ENCODE measurements at regions not wholly inside any gene's neighbourhood (a gene's known extent, or its start where the extent isn't known, plus 50 kb on each side); places are given as distances from the start of the nearest gene placed in this dataset.

DNA sequence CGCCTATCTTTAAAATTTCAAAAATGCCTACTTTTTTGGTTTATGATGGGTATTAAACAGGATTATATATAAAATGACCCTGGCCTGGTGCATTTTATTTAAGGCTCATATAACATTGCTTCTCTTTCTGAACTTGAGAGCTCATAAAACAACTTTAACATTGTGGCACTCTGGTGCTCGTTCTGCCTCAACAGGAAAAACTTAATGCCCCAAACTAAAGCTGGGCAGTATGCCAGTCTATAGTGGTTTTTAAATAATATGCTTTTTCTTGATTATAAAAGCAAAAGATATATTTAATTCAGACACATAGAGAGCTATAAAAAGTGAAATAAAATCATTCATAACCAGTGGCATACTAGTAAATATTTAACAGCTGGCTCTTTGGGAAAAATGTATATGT lies 269.3 kb upstream of the GULP1 start:
- Histone ChIP-seq H3K36me3 (no peaks in the 10 kb centered on the region), H3K27ac (no peak overlapping the region), H3K9me3 (peaks cover 0 to 4% (median 0%) of the 10 kb centered on the region in 12 donors), H3K4me1 (no peaks in the 10 kb centered on the region), H3K27me3 (no peaks in the 10 kb centered on the region), H3K4me3 (no peak overlapping the region)
- intact Hi-C loops (cut with DNase I) = no loop called here
- DNase-seq = no peak
- WGBS, 4 donors = 78 to 86% (median 82%) methylated on average over 2 of the region's 2 CpGs
- ATAC-seq = no peak
- no peak for TF ChIP-seq POLR2A (IDR thresholded peaks at IDR 0.05)
- TF ChIP-seq, protein P1, sequence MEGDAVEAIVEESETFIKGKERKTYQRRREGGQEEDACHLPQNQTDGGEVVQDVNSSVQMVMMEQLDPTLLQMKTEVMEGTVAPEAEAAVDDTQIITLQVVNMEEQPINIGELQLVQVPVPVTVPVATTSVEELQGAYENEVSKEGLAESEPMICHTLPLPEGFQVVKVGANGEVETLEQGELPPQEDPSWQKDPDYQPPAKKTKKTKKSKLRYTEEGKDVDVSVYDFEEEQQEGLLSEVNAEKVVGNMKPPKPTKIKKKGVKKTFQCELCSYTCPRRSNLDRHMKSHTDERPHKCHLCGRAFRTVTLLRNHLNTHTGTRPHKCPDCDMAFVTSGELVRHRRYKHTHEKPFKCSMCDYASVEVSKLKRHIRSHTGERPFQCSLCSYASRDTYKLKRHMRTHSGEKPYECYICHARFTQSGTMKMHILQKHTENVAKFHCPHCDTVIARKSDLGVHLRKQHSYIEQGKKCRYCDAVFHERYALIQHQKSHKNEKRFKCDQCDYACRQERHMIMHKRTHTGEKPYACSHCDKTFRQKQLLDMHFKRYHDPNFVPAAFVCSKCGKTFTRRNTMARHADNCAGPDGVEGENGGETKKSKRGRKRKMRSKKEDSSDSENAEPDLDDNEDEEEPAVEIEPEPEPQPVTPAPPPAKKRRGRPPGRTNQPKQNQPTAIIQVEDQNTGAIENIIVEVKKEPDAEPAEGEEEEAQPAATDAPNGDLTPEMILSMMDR (IDR thresholded peaks at IDR 0.05) = no peak

GRCh38 chr2:188023035-188023434 lies 268.6 kb upstream of the GULP1 start:
- TF ChIP-seq, protein P1 (IDR thresholded peaks at IDR 0.05) = no peak
- no peak for TF ChIP-seq POLR2A (IDR thresholded peaks at IDR 0.05)
- Histone ChIP-seq H3K27ac (no peak overlapping the region), H3K4me3 (no peak overlapping the region), H3K27me3 (no peaks in the 10 kb centered on the region), H3K4me1 (no peaks in the 10 kb centered on the region), H3K9me3 (peaks cover 0 to 4% (median 0%) of the 10 kb centered on the region in 12 donors), H3K36me3 (no peaks in the 10 kb centered on the region)
- ATAC-seq (no peak), DNase-seq (no peak)
- intact Hi-C loops (cut with DNase I) = no loop called here
- 52 to 74% (median 61%) methylated on average over 1 of the region's 1 CpG for WGBS, 4 donors

DNA sequence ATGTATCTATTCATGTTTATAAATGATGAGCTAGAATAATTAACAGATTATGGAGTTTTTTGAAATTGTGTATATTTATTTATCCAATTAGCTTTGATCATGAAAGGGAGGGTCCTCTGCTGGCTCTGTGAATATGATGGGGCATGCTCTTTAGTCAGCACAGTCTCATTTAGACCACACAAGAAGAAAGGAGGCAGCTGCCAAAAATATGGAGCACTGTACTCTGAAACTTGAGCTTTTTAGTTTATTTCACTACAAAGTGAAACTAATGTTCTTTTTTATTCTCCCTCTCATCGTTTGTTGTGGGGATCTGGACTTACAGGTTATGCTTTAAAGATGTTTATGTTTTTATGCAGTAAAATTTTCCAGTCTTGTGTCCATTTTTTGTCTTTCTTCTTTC lies 266.9 kb upstream of the GULP1 start:
- no peak overlapping the region for H3K27ac ChIP-seq
- TF ChIP-seq, protein P1 (IDR thresholded peaks at IDR 0.05) = no peak
- no peak for TF ChIP-seq POLR2A (IDR thresholded peaks at IDR 0.05)
- no peaks in the 10 kb centered on the region for H3K4me1 ChIP-seq
- intact Hi-C loops (cut with DNase I) = no loop called here
- ATAC-seq (no peak), DNase-seq (no peak)
- 61 to 72% (median 66%) methylated on average over 1 of the region's 1 CpG for WGBS, 4 donors
- H3K9me3 ChIP-seq = peaks cover 0 to 4% (median 0%) of the 10 kb centered on the region in 12 donors
- no peaks in the 10 kb centered on the region for H3K27me3 ChIP-seq
- no peaks in the 10 kb centered on the region for H3K36me3 ChIP-seq
- no peak overlapping the region for H3K4me3 ChIP-seq

DNA sequence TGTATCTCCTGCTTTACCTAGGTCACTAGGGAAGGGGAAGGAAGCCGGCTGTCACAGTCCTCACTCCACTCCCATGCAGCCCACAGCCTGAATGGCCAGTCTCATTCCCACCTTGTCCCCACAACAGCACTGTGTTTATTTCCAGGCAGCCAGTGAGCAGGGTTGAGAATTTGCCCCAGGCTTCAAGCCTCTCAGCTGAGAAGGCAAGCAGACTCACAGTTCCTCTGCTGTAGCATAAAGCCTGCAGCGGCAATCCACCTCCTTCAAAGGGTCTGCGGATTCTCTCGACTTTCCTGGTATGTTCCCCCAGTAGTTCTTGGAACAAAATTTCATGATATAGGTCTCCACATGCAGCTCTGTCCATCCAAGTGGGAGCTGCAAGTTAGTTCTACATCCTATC lies 262.9 kb upstream of the GULP1 start:
- Histone ChIP-seq H3K4me3 (no peak overlapping the region), H3K27me3 (peaks cover 0 to under 1% (median 0%) of the 10 kb centered on the region in 9 donors), H3K36me3 (no peaks in the 10 kb centered on the region), H3K4me1 (no peaks in the 10 kb centered on the region), H3K9me3 (no peaks in the 10 kb centered on the region), H3K27ac (no peak overlapping the region)
- intact Hi-C loops (cut with DNase I) = no loop called here
- DNase-seq = no peak
- TF ChIP-seq POLR2A (IDR thresholded peaks at IDR 0.05) = no peak
- TF ChIP-seq, protein P1 (IDR thresholded peaks at IDR 0.05) = no peak
- WGBS, 4 donors = 63 to 83% (median 70%) methylated on average over 4 of the region's 4 CpGs
- no peak for ATAC-seq

Measured in heart left ventricle (tissue), 16 donors.